WTC11 (cell line): ENCODE measurements at regions not wholly inside any gene's neighbourhood (a gene's known extent, or its start where the extent isn't known, plus 50 kb on each side); places are given as distances from the start of the nearest gene placed in this dataset.

Experiments used
- ATF2 ChIP-seq: sonication (generic); formaldehyde crosslinking; IDR thresholded peaks from 2 replicates; pipeline ENCODE4 v1.8.1; 2022; ENCODE audit warnings: low read depth, missing genetic modification reagents, borderline replicate concordance
- ESRRA ChIP-seq: sonication (generic); formaldehyde crosslinking; IDR thresholded peaks from 2 replicates; pipeline ENCODE4 v1.8.1; 2022; ENCODE audit warnings: mild to moderate bottlenecking, missing genetic modification reagents, borderline replicate concordance
- FOXP4 ChIP-seq: sonication (generic); formaldehyde crosslinking; IDR thresholded peaks from 2 replicates; pipeline ENCODE4 v1.8.0; 2022; ENCODE audit warnings: mild to moderate bottlenecking, missing genetic modification reagents
- GABPB1 ChIP-seq: sonication (generic); formaldehyde crosslinking; IDR thresholded peaks from 2 replicates; pipeline ENCODE4 v1.8.1; 2023; ENCODE audit warnings: mild to moderate bottlenecking, missing genetic modification reagents
- MAX ChIP-seq: sonication (generic); formaldehyde crosslinking; IDR thresholded peaks from 2 replicates; pipeline ENCODE4 v1.8.0; 2022; ENCODE audit warnings: mild to moderate bottlenecking, missing genetic modification reagents
- MLX ChIP-seq: sonication (generic); formaldehyde crosslinking; IDR thresholded peaks from 2 replicates; pipeline ENCODE4 v1.8.1; 2023; ENCODE audit warnings: mild to moderate bottlenecking, missing genetic modification reagents, moderate library complexity
- MXD4 ChIP-seq: fragments of 250-450 bp; sonication (Bioruptor Pico); IDR thresholded peaks from 2 replicates; pipeline ENCODE4 v1.8.0; 2021; ENCODE audit warnings: mild to moderate bottlenecking, moderate library complexity, borderline replicate concordance
- NR1H2 ChIP-seq: sonication (generic); formaldehyde crosslinking; IDR thresholded peaks from 2 replicates; pipeline ENCODE4 v1.9.0; 2021; ENCODE audit warnings: mild to moderate bottlenecking, moderate library complexity, missing genetic modification reagents
- NR2C2 ChIP-seq: sonication (generic); formaldehyde crosslinking; IDR thresholded peaks from 2 replicates; pipeline ENCODE4 v1.8.0; 2022; ENCODE audit warnings: mild to moderate bottlenecking, missing genetic modification reagents
- NR3C1 ChIP-seq: sonication (generic); formaldehyde crosslinking; conservative IDR thresholded peaks from 2 replicates; pipeline ENCODE4 v1.8.1; 2023; ENCODE audit warnings: low read depth, mild to moderate bottlenecking, missing genetic modification reagents
- TCF7 ChIP-seq: sonication (generic); formaldehyde crosslinking; IDR thresholded peaks from 2 replicates; pipeline ENCODE4 v1.8.0; 2022; ENCODE audit warnings: mild to moderate bottlenecking, low read depth, missing genetic modification reagents, moderate library complexity
- TF ChIP-seq, protein P1 (sequence below): fragments of 200-600 bp; IDR thresholded peaks from 2 replicates; pipeline ENCODE4 v1.8.0; 2022; ENCODE audit warnings: antibody characterized with exemption
- TF ChIP-seq, protein P2 (sequence below): sonication (generic); formaldehyde crosslinking; conservative IDR thresholded peaks from 2 replicates; pipeline ENCODE4 v1.8.1; 2022; ENCODE audit warnings: mild to moderate bottlenecking, missing genetic modification reagents

DNA sequence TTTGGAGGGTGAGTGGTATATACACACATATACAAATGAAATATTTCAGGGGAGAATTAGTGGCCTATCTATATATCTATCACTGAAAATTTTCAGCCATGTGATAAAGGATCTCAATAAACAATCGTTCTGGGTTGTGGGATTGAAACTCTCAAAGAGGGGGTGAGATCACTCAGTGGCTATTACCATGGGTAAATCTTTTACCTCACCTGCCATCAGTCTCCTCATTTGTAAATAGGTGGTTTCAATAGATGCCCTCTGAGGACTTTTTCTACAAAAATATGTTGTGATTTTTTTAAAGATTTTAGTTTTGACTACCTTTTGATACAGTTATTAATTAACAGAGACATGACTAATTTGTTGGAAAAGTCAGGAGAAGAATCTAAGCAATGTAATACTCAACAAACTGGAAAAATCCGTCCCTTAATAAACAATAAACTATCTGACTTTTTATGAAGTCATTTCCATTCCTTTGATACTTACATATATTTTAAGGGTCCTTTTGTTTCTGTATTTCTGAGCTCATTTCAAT is 192.8 kb downstream of the MAD2L1 start:
- TF ChIP-seq ATF2 (no peak), MAX (CRISPR knock-in tag) (no peak), NR1H2 (no peak), FOXP4 (CRISPR knock-in tag) (no peak), MLX (no peak), GABPB1 (no peak), NR2C2 (CRISPR knock-in tag) (no peak), ESRRA (CRISPR knock-in tag) (no peak), NR3C1 (no peak), TCF7 (CRISPR knock-in tag) (no peak), MXD4 (CRISPR knock-in tag) (no peak)
- TF ChIP-seq, protein P1, sequence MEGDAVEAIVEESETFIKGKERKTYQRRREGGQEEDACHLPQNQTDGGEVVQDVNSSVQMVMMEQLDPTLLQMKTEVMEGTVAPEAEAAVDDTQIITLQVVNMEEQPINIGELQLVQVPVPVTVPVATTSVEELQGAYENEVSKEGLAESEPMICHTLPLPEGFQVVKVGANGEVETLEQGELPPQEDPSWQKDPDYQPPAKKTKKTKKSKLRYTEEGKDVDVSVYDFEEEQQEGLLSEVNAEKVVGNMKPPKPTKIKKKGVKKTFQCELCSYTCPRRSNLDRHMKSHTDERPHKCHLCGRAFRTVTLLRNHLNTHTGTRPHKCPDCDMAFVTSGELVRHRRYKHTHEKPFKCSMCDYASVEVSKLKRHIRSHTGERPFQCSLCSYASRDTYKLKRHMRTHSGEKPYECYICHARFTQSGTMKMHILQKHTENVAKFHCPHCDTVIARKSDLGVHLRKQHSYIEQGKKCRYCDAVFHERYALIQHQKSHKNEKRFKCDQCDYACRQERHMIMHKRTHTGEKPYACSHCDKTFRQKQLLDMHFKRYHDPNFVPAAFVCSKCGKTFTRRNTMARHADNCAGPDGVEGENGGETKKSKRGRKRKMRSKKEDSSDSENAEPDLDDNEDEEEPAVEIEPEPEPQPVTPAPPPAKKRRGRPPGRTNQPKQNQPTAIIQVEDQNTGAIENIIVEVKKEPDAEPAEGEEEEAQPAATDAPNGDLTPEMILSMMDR, result no peak
- TF ChIP-seq, protein P2, sequence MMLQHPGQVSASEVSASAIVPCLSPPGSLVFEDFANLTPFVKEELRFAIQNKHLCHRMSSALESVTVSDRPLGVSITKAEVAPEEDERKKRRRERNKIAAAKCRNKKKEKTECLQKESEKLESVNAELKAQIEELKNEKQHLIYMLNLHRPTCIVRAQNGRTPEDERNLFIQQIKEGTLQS (CRISPR knock-in tag), result no peak
